Endothelial cell of umbilical vein (primary cell): ENCODE measurements at regions not wholly inside any gene's neighbourhood (a gene's known extent, or its start where the extent isn't known, plus 50 kb on each side); places are given as distances from the start of the nearest gene placed in this dataset.

Source experiments
- BruUV-seq: library from RNA; stranded (reverse); fragments of 400-500 nt; replicated peaks from 2 replicates; lab custom pipeline; 2021; lab: Mats Ljungman, UMichigan
- CTCF ChIA-PET: fragments of 300-600, 350-600 bp; sonication (Branson Sonifier 250); formaldehyde crosslinking; loops from one replicate; lab custom pipeline; 2021; ENCODE audit warnings: antibody characterized with exemption, inconsistent platforms; lab: Charles Lee
- POLR2A ChIA-PET: fragments of 300-600, 350-600 bp; sonication (Branson Sonifier 250); formaldehyde crosslinking; loops from one replicate; lab custom pipeline; 2021; ENCODE audit warnings: antibody characterized with exemption, inconsistent platforms; lab: Charles Lee
- DNase-seq: peaks from one replicate; pipeline ENCODE4 v3.0.0-alpha.2; 2011; ENCODE audit warnings: low read depth, low spot score
- FAIRE-seq: peaks from 2 replicates; lab custom pipeline; 2011; peaks lifted over from hg19 to GRCh38; lab: Jason Lieb, UNC
- H2AFZ ChIP-seq: 2 replicates; pipeline ENCODE4 v1.6.0; 2012; ENCODE audit warnings: low read depth, low read length, control low read depth, inconsistent platforms
- H3K27ac ChIP-seq: 2 replicates; pipeline ENCODE4 v1.5.1; 2011; ENCODE audit warnings: low read depth, mild to moderate bottlenecking, control low read depth, low read length, moderate library complexity; ENCODE audit not compliant: insufficient read depth
- H3K27me3 ChIP-seq, 2 experiments: 2 replicates each; pipeline versions ENCODE4 v1.6.0 to v1.6.1; 2011; ENCODE audit warnings: low read length in 2 of 2, mixed read lengths in 1 of 2; ENCODE audit not compliant: control insufficient read depth in 2 of 2, insufficient read depth in 2 of 2
- H3K36me3 ChIP-seq, 2 experiments: 2 replicates in 1 of 2; 3 replicates in 1 of 2; pipeline ENCODE4 v1.5.1; 2011; ENCODE audit warnings: low read length in 2 of 2, mild to moderate bottlenecking in 1 of 2, moderate library complexity in 1 of 2; ENCODE audit not compliant: control insufficient read depth in 2 of 2, insufficient read depth in 2 of 2; ENCODE audit errors: extremely low read depth in 1 of 2
- H3K4me1 ChIP-seq: 3 replicates; pipeline ENCODE4 v1.5.1; 2011; ENCODE audit warnings: mild to moderate bottlenecking, low read length; ENCODE audit not compliant: control insufficient read depth, insufficient read depth; ENCODE audit errors: extremely low read depth
- H3K4me2 ChIP-seq: 2 replicates; pipeline ENCODE4 v1.6.1; 2011; ENCODE audit warnings: low read length, control low read depth, mixed read lengths; ENCODE audit not compliant: insufficient read depth
- H3K4me3 ChIP-seq, 3 experiments: fragments of 200-600 bp in 1 of 3; sonication (generic), shearing (Covaris generic) in 1 of 3; replicated peaks in 1 of 3; 2 replicates each; pipeline ENCODE4 v1.5.1; 2011 to 2016; ENCODE audit warnings: control low read depth in 3 of 3, low read length in 3 of 3, mild to moderate bottlenecking in 2 of 3, inconsistent platforms in 1 of 3, low read depth in 1 of 3, moderate library complexity in 1 of 3; ENCODE audit not compliant: insufficient read depth in 1 of 3
- H3K79me2 ChIP-seq: 2 replicates; pipeline ENCODE4 v1.6.0; 2012; ENCODE audit warnings: low read length, inconsistent platforms; ENCODE audit not compliant: control insufficient read depth, insufficient read depth
- H3K9ac ChIP-seq: replicated peaks from 2 replicates; pipeline ENCODE3; 2011; ENCODE audit warnings: low read length, control low read depth; ENCODE audit not compliant: insufficient read depth; ENCODE audit errors: extremely low read depth
- H3K9me1 ChIP-seq: replicated peaks from 3 replicates; pipeline ENCODE4 v1.6.0; 2011; ENCODE audit warnings: mild to moderate bottlenecking, low read length; ENCODE audit not compliant: control insufficient read depth, insufficient read depth; ENCODE audit errors: extremely low read depth
- H3K9me3 ChIP-seq: replicated peaks from 2 replicates; pipeline ENCODE4 v1.5.1; 2012; ENCODE audit warnings: low read length, inconsistent platforms; ENCODE audit not compliant: control insufficient read depth, insufficient read depth
- H4K20me1 ChIP-seq: replicated peaks from 2 replicates; pipeline ENCODE3; 2011; ENCODE audit warnings: mild to moderate bottlenecking, low read length; ENCODE audit not compliant: control insufficient read depth, insufficient read depth; ENCODE audit errors: extremely low read depth
- EZH2 ChIP-seq: IDR thresholded peaks from 2 replicates; pipeline ENCODE4 v1.6.1; 2012; ENCODE audit warnings: borderline replicate concordance, low read depth, mild to moderate bottlenecking, moderate library complexity, low read length, inconsistent platforms; ENCODE audit not compliant: severe bottlenecking
- FOS ChIP-seq: IDR thresholded peaks from 2 replicates; pipeline ENCODE4 v1.6.1; 2011; ENCODE audit warnings: mild to moderate bottlenecking, low read length, moderate library complexity, borderline replicate concordance; ENCODE audit not compliant: insufficient read depth
- GATA2 ChIP-seq: IDR thresholded peaks from 2 replicates; pipeline ENCODE4 v1.7.0; 2011; ENCODE audit warnings: low read depth, mild to moderate bottlenecking, moderate library complexity, mixed read lengths, low read length; ENCODE audit not compliant: insufficient read length, insufficient read depth
- JUN ChIP-seq: IDR thresholded peaks from 2 replicates; pipeline ENCODE4 v1.6.1; 2011; ENCODE audit warnings: borderline replicate concordance, low read depth; ENCODE audit not compliant: insufficient read length, insufficient read depth
- MYC ChIP-seq: IDR thresholded peaks from one replicate; pipeline ENCODE4 v1.6.1; 2011; ENCODE audit warnings: mild to moderate bottlenecking, low read depth, low read length
- POLR2A ChIP-seq: IDR thresholded peaks from 2 replicates; pipeline ENCODE4 v1.6.1; 2012; ENCODE audit warnings: low read depth, mild to moderate bottlenecking, control low read depth, low read length
- POLR2AphosphoS5 ChIP-seq: IDR thresholded peaks from 2 replicates; pipeline ENCODE4 v1.6.1; 2012; ENCODE audit warnings: low read depth, mild to moderate bottlenecking, control low read depth, low read length, moderate library complexity; ENCODE audit not compliant: insufficient read depth
- dilution Hi-C: fragments of 300-500 bp; cut with MboI; formaldehyde crosslinking; loops from one replicate; pipeline ENCODE4 v1.15.0; 2019; ENCODE audit warnings: low sequenced_read_pairs; ENCODE audit not compliant: extremely low pct_ligation_motif_present
- intact Hi-C: fragments of 100-400 bp; cut with micrococcal nuclease; formaldehyde crosslinking; loops from one replicate; pipeline ENCODE4 v1.10.0; 2022
- TF ChIP-seq, protein P1 (sequence below), 2 donors: IDR thresholded peaks; 1 replicate in 1 of 2; 2 replicates in 1 of 2; pipeline ENCODE4 v1.5.1; 2011; ENCODE audit warnings: low read length in 2 of 2, mild to moderate bottlenecking in 2 of 2, moderate library complexity in 2 of 2, control low read depth in 1 of 2, inconsistent platforms in 1 of 2, low read depth in 1 of 2; ENCODE audit not compliant: insufficient read depth in 1 of 2; ENCODE audit errors: extremely low read depth in 1 of 2
- TF ChIP-seq, protein P2 (sequence below): IDR thresholded peaks from 2 replicates; pipeline ENCODE4 v1.6.1; 2011; ENCODE audit not compliant: insufficient read depth, insufficient read length

DNA sequence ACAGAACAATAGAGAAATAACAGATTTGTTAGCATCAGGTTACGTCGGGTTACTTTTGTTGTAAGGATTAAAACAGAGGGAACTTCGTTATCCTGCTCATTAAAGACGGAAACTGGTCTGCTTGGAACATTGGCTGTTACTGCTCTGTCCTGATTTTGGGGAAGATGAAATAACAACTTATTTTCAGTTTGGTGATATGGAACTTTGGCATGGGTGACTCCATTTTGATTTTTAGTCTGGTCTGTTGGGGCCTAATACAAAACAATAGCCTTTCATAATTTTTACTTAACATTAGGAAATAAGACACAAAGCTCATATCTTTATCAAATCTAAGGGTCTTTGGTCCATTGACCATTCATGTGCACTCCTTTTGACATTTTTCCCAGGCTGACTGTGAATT lies 220.5 kb upstream of the DUSP10 start:
- Histone ChIP-seq H3K27ac (no peak overlapping the region), H3K79me2 (no peaks in the 10 kb centered on the region), H3K36me3 (no peaks in the 10 kb centered on the region), H3K9me3 (no peaks in the 10 kb centered on the region), H4K20me1 (no peaks in the 10 kb centered on the region), H3K4me3 (no peak overlapping the region), H3K4me2 (no peak overlapping the region), H2AFZ (no peak overlapping the region), H3K9me1 (no peaks in the 10 kb centered on the region), H3K27me3 (no peaks in the 10 kb centered on the region), H3K9ac (no peak overlapping the region), H3K4me1 (no peaks in the 10 kb centered on the region)
- CTCF ChIA-PET, result no interaction called here
- intact Hi-C loops, result no loop called here
- TF ChIP-seq, protein P1, sequence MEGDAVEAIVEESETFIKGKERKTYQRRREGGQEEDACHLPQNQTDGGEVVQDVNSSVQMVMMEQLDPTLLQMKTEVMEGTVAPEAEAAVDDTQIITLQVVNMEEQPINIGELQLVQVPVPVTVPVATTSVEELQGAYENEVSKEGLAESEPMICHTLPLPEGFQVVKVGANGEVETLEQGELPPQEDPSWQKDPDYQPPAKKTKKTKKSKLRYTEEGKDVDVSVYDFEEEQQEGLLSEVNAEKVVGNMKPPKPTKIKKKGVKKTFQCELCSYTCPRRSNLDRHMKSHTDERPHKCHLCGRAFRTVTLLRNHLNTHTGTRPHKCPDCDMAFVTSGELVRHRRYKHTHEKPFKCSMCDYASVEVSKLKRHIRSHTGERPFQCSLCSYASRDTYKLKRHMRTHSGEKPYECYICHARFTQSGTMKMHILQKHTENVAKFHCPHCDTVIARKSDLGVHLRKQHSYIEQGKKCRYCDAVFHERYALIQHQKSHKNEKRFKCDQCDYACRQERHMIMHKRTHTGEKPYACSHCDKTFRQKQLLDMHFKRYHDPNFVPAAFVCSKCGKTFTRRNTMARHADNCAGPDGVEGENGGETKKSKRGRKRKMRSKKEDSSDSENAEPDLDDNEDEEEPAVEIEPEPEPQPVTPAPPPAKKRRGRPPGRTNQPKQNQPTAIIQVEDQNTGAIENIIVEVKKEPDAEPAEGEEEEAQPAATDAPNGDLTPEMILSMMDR (IDR thresholded peaks at IDR 0.05; ENCODE audit: extremely low read depth in 1 of 2, insufficient read depth in 1 of 2, low read depth in 1 of 2, low read length in 2 of 2), result no peak
- TF ChIP-seq GATA2 (no peak), MYC (no peak), JUN (no peak), EZH2 (no peak), POLR2AphosphoS5 (no peak), POLR2A (no peak), FOS (no peak)
- TF ChIP-seq, protein P2, sequence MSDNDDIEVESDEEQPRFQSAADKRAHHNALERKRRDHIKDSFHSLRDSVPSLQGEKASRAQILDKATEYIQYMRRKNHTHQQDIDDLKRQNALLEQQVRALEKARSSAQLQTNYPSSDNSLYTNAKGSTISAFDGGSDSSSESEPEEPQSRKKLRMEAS, result no peak
- no peak for FAIRE-seq
- POLR2A ChIA-PET, result no interaction called here
- BruUV-seq, result no TSS peak
- dilution Hi-C loops, result no loop called here
- DNase-seq, result no peak
